ENCODE measurements at regions not wholly inside any gene's neighbourhood (a gene's known extent, or its start where the extent isn't known, plus 50 kb on each side); places are given as distances from the start of the nearest gene placed in this dataset.

DNA sequence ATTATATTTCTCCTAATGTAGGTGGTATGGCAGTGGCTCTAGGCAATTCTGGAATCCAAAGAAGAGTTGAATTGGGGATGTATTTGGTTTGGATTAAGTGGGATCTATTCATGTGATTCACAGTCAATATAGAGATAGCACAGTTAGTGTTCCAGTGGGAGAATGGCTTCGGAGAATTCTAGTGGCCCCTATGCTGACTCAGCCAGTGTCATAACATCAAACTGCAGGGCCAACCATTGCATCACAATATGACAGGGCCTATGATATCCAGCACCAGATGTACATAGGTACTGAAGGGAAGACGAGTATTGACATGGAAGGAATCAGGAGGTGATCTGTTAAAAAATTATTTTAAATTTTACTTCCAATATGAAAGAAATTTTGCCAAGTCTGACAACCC, 302.8 kb upstream of the UBE2E2 start:
- no peak for DNase-seq (ENCODE audit: low read depth)
- no peak for TF ChIP-seq CTCF (IDR thresholded peaks at IDR 0.05; ENCODE audit: insufficient read depth, low read depth, low read length, missing control alignments)

DNA sequence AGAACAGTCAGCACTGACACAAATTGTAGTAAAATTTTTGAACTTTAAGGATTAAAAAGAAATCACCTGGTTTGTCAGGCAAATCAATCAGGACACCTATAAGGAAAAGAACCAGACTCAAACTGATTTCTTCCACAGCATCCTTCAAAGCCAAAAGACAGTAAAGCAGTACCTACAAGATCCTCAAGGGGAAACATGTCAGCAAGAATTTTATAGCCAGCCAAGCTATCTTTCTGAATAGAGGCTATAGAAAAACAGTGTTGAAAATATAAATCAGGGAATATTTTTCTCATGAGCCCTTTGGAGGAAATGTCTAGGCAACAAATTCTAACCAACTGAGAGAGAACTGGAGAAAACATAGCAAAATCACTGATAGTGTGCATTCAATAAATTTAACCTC, 301.4 kb upstream of the UBE2E2 start:
- peak; percentile 4 for TF ChIP-seq CTCF (IDR thresholded peaks at IDR 0.05; ENCODE audit: insufficient read depth, low read depth, low read length, missing control alignments)
- DNase-seq (ENCODE audit: low read depth) = no peak
- no peak overlapping the region for H3K4me3 ChIP-seq (ENCODE audit: low read depth, low read length)

More for the DNA sequence above, 302.8 kb upstream of the UBE2E2 start:
- H3K4me3 ChIP-seq (ENCODE audit: low read depth, low read length) = no peak overlapping the region

- H3K4me3 ChIP-seq (ENCODE audit: low read depth, low read length) = no peak overlapping the region
- TF ChIP-seq CTCF (IDR thresholded peaks at IDR 0.05; ENCODE audit: insufficient read depth, low read depth, low read length, missing control alignments) = no peak
- DNase-seq (ENCODE audit: low read depth) = no peak
Measured at GRCh38 chr3:22907161-22907780, 295.9 kb upstream of the UBE2E2 start.

GRCh38 chr3:22907796-22908195, 295.3 kb upstream of the UBE2E2 start:
- no peak for TF ChIP-seq CTCF (IDR thresholded peaks at IDR 0.05; ENCODE audit: insufficient read depth, low read depth, low read length, missing control alignments)
- H3K4me3 ChIP-seq (ENCODE audit: low read depth, low read length) = no peak overlapping the region
- DNase-seq (ENCODE audit: low read depth) = no peak

DNA sequence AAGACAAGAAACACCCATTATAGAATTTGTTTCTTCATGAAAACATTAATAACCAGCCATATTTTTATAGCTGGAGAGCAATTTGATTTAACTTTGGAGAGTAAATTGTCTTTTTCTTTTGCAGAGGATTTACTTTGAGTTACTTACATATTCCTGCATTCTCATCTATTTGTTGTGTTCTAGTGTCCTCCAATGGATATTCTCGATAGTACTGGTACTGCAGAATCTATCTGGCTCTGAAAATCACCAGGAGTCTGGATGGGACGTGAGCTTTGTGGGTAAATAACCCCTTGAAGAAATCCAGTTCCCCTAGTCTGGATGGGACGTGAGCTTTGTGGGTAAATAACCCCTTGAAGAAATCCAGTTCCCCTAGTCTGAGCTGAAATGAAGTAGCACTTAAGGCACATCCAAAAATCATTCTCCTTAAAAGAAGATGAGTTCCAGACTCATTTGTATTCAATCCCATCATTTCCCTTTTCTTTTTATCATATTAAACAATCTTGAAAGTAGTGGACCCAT, 294.1 kb upstream of the UBE2E2 start:
- DNase-seq (ENCODE audit: low read depth) = no peak
- no peak for TF ChIP-seq CTCF (IDR thresholded peaks at IDR 0.05; ENCODE audit: insufficient read depth, low read depth, low read length, missing control alignments)
- no peak overlapping the region for H3K4me3 ChIP-seq (ENCODE audit: low read depth, low read length)

- DNase-seq (ENCODE audit: low read depth) = no peak
- no peak for TF ChIP-seq CTCF (IDR thresholded peaks at IDR 0.05; ENCODE audit: insufficient read depth, low read depth, low read length, missing control alignments)
- H3K4me3 ChIP-seq (ENCODE audit: low read depth, low read length) = no peak overlapping the region
Measured at GRCh38 chr3:22916933-22917332, 286.2 kb upstream of the UBE2E2 start.

DNA sequence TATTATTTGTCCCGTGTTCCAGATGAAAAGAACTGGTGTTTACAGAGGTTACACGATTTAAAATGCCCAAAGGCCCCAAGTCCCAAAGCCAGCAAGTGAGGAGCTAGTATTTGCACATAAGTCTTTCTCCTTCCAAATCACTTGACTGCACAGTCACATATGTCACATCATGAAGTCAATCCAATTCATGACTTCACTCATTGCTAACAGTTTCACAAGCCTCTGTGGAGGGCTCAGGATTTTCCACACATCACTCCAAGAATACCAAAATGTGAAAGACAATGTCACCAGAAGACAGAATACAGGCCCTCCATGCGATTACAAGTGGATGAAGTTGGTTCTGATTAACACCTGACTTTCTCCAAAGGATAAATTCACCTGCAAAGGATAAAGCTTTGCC, 283.1 kb upstream of the UBE2E2 start:
- no peak for DNase-seq (ENCODE audit: low read depth)
- H3K4me3 ChIP-seq (ENCODE audit: low read depth, low read length) = no peak overlapping the region
- no peak for TF ChIP-seq CTCF (IDR thresholded peaks at IDR 0.05; ENCODE audit: insufficient read depth, low read depth, low read length, missing control alignments)
